Fibroblast of the conjunctiva (primary cell): ENCODE measurements at regions not wholly inside any gene's neighbourhood (a gene's known extent, or its start where the extent isn't known, plus 50 kb on each side); places are given as distances from the start of the nearest gene placed in this dataset.
A peak's percentile ranks its signal among the peaks of the same experiment; 100 is the strongest.
"Not testable (repeated sequence)": the region's sequence is repeated elsewhere in the genome, so short reads cannot be mapped to it uniquely, and the experiment has no call there.

ENCODE experiments used
- DNase-seq: peaks from one replicate; pipeline ENCODE4 v3.0.0-alpha.2; 2010; ENCODE audit warnings: low read depth

DNA sequence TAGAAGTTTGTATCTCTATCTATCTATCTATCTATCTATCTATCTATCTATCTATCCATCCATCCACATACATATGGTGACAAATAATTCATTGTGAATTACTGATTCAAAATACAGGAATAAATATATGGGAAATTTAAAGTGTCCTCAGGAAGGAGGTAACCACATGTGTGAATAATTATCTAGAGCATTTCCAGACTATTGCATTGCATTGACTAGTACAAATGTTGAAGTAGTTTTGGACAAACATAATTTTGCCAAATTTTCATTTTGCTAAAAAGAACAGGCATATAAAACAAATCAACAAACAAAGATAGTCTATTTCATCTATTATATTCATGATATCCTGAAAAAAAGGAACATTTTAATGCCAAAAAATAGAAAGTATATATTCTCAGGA, 192.7 kb downstream of the UTRN start:
- no peak for DNase-seq

DNA sequence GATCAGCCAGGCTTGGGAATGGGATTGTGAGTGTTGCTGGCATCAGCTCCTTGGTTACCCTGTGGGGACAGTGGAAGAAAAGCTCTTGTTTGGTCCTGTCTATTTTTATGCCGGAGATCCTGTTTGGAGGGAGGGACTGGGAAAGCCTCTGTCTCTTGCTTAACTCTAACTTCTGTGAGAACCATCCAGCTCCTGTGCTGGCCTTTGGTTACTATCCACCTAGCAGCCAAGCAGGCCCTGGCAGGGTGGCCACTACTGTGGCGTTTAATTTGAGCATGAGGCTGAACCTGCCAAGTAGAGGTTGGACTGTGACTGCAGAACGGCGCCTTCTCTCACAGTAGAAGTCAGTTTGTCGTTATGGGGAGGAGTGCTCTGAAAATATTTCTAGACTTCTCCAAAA, 193.3 kb downstream of the UTRN start:
- DNase-seq = no peak

DNA sequence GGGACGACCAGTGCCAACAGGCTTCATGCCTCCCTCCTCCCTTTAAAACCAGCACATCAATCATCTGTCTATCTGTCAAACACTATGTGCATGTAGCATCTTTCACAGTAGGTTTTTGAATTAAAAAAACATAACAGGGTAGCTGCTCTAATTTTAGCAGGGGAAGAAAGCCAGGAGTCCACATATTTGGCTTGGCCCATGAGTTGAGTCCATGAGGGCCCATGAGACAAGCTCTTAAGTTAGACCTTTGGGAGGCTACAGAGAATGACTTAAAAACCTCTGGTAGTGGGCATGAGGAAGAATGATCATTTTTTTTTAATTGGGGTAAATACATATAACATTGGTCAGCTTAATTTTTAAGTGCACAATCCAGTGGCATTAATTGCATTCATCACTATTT, 194.9 kb downstream of the UTRN start:
- DNase-seq = no peak

GRCh38 chr6:144480473-144480872, 195.3 kb downstream of the UTRN start:
- no peak for DNase-seq

DNA sequence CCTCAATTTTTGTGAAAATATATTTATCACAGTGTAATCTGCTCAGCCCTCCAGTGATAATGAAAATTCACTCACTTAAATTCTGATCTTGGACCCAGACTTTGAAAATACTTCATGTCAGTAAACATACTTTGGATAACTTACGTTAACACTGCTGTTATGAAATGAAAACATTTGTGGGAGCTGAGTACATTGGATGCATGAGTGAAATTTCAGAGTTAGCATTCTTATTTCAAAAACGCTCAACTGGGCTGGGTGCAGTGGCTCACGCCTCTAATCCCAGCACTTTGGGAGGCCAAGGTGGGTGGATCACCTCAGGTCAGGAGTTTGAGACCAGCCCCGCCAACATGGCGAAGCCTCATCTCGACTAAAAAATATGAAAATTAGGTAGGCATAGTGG, 196.4 kb downstream of the UTRN start:
- DNase-seq = no peak

- peak; percentile 79 for DNase-seq
Observed at GRCh38 chr6:144482142-144482541, 197.0 kb downstream of the UTRN start.

DNA sequence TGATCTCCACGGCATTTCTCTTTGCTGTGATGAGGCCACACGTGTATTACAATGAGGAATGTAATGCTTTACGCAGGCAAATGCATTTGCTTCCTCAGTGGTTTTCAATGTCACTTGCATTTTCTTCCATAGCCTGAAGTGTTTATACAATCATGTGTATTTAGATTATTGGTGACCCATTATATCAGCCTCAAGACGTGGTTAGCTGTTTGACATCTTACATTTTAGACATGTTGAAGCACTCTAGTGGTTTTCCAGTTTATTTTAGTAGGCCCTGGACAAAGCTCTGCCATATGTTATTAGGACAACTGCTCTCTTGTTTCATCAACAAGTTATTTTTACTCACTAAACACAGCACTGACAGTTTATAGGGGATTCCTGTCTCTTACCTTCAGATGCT, 200.4 kb downstream of the UTRN start:
- no peak for DNase-seq

DNA sequence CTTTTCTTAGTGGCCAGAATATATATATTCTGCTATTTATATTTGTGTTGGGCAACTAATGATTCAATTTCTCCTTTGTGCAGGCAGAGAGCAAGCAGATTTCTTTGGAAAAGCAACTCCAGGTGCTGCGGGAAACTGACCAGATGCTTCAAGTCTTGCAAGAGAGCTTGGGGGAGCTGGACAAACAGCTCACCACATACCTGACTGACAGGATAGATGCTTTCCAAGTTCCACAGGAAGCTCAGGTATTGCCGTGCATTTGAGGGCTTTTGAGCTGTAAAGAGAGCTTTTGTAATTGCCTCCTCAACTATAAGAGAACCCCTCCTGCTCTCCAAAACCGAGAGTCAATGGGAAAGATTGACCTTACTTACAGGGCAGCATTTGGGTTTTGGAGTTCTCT, 203.5 kb downstream of the UTRN start:
- DNase-seq = no peak

- peak; percentile 21 for DNase-seq
Observed at GRCh38 chr6:144493035-144493910, 208.1 kb downstream of the UTRN start.

- not testable (repeated sequence) for DNase-seq
Observed at GRCh38 chr6:144495076-144495475, 209.9 kb downstream of the UTRN start.

- DNase-seq = no peak
Observed at GRCh38 chr6:144497650-144498049, 212.5 kb downstream of the UTRN start.

DNA sequence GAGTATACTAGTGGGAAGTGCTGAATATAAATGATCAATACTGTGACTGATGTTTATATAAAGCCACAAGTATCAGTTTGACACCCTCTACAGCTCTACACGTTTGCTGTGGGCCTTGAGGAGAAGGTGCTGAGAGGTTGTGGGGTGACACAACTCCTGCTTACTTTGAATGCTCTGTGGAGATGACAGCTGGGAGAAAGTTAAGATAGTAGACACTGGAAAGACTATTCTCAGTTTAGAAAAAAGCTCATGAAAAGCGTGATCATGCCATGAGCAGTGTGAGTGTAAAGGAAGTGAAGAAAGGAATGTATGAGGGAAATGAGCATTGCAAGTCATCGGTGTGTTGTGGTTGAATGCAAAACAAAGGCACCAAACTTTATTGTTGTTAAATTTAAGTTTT, 215.8 kb downstream of the UTRN start:
- no peak for DNase-seq

- not testable (repeated sequence) for DNase-seq
Observed at GRCh38 chr6:144505214-144505613, 220.1 kb downstream of the UTRN start.

- DNase-seq = not testable (repeated sequence)
Observed at GRCh38 chr6:144506051-144506450, 220.9 kb downstream of the UTRN start.

- DNase-seq = not testable (repeated sequence)
Observed at GRCh38 chr6:144507772-144508312, 222.7 kb downstream of the UTRN start.

DNA sequence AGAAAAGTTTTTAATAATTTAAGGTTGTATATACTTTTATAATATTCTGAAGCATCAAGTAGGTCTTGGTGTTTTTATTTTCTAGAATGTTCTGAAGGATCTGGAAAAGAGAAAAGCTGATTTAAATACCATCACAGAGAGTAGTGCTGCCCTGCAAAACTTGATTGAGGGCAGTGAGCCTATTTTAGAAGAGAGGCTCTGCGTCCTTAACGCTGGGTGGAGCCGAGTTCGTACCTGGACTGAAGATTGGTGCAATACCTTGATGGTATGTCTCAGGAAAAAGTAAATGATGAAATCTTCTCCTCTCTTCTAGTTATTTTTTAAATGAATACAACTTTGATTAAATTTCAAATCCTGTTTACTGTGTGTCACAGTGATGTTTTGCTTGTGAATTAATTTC, 225.7 kb downstream of the UTRN start:
- DNase-seq = no peak

- no peak for DNase-seq
Observed at GRCh38 chr6:144515761-144516160, 230.6 kb downstream of the UTRN start.

DNA sequence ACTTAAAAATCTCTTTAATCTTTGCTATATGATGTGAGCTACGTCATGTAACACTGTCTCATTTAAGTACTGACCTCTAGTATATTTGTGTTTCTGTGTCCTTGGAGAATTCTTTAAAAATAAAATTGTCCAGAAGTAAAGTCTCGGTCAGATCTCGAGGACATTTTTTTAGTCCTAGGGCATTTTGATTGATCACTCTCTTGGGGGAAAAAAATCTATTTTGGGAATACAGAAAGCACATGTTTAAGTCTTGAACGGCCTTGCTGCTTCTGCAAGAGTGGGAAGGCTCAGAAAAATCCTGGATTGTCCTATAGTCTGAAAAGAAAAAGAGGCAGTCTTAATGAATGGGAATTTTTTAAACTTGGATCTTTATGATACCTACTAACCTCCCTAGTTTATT, 234.3 kb downstream of the UTRN start:
- DNase-seq = no peak

GRCh38 chr6:144528743-144529425, 243.7 kb downstream of the UTRN start:
- DNase-seq = peak; percentile 10

GRCh38 chr6:144530118-144530517, 245.0 kb downstream of the UTRN start:
- no peak for DNase-seq

GRCh38 chr6:144532238-144532637, 247.1 kb downstream of the UTRN start:
- DNase-seq = not testable (repeated sequence)

- DNase-seq = no peak
Observed at GRCh38 chr6:144534180-144534579, 249.0 kb downstream of the UTRN start.

DNA sequence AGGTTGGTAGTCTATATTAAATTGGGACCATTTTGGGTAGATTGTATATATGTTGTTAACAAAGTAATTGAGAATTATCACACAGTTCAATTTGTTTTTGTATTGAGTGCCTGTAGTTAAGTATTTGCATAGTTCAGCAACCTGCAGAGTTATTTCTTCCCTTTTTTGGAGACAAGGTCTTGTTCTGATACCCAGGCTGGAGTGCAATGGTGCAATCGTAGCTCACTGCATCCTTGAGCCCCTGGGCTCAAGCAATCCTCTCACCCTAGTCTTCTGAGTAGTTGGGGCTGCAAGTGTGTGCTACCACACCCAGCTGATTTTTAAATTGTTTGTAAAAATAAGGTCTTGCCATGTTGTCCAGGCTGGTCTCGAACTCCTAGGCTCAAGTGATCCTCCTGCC, 250.5 kb downstream of the UTRN start:
- DNase-seq = no peak
